GM12875 (cell line): ENCODE measurements at regions not wholly inside any gene's neighbourhood (a gene's known extent, or its start where the extent isn't known, plus 50 kb on each side); places are given as distances from the start of the nearest gene placed in this dataset.

Experiments
- H3K4me3 ChIP-seq: one replicate; pipeline ENCODE4 v1.5.1; 2011; ENCODE audit warnings: low read depth, low read length, control low read depth
- CTCF ChIP-seq: IDR thresholded peaks from 2 replicates; pipeline ENCODE4 v1.5.1; 2011; ENCODE audit warnings: low read depth, mild to moderate bottlenecking, control low read depth, inconsistent platforms, low read length, moderate library complexity, borderline replicate concordance; ENCODE audit not compliant: insufficient read depth

- no peak for TF ChIP-seq CTCF
Measured at GRCh38 chr3:148030975-148031374, 621.8 kb downstream of the ZIC1 start.

GRCh38 chr3:148034353-148034752, 625.2 kb downstream of the ZIC1 start:
- H3K4me3 ChIP-seq, result no peak overlapping the region
- TF ChIP-seq CTCF, result no peak

More at GRCh38 chr3:148030975-148031374, 621.8 kb downstream of the ZIC1 start:
- H3K4me3 ChIP-seq, result no peak overlapping the region

GRCh38 chr3:148036331-148036876, 627.2 kb downstream of the ZIC1 start:
- no peak for TF ChIP-seq CTCF
- no peak overlapping the region for H3K4me3 ChIP-seq

GRCh38 chr3:148042663-148043445, 633.7 kb downstream of the ZIC1 start:
- no peak for TF ChIP-seq CTCF
- no peak overlapping the region for H3K4me3 ChIP-seq

GRCh38 chr3:148044151-148044550, 635.0 kb downstream of the ZIC1 start:
- TF ChIP-seq CTCF, result no peak

GRCh38 chr3:148054999-148055398, 642.7 kb upstream of the AGTR1 start:
- no peak for TF ChIP-seq CTCF
- H3K4me3 ChIP-seq, result no peak overlapping the region

More at GRCh38 chr3:148044151-148044550, 635.0 kb downstream of the ZIC1 start:
- no peak overlapping the region for H3K4me3 ChIP-seq

GRCh38 chr3:148062590-148062989, 635.1 kb upstream of the AGTR1 start:
- no peak overlapping the region for H3K4me3 ChIP-seq
- no peak for TF ChIP-seq CTCF
